SK-N-SH (cell line): ENCODE measurements at regions not wholly inside any gene's neighbourhood (a gene's known extent, or its start where the extent isn't known, plus 50 kb on each side); places are given as distances from the start of the nearest gene placed in this dataset.
A peak's percentile ranks its signal among the peaks of the same experiment; 100 is the strongest.

Experiments
- CTCF ChIA-PET: fragments of 300-600, 350-600 bp; formaldehyde crosslinking; extraction: SDS; loops from one replicate; lab custom pipeline; 2021; lab: Yijun Ruan, JAX
- POLR2A ChIA-PET: fragments of 350-600 bp; sonication (Branson Sonifier 250); formaldehyde crosslinking; extraction: SDS; loops from one replicate; lab custom pipeline; 2020; ENCODE audit warnings: antibody characterized with exemption, inconsistent platforms; lab: Yijun Ruan, JAX
- DNase-seq: peaks from one replicate; pipeline ENCODE4 v3.0.0; 2012
- H2AFZ ChIP-seq: fragments of 200-600 bp; sonication (generic); 2 replicates; pipeline ENCODE4 v1.8.1; 2016; ENCODE audit warnings: antibody characterized with exemption, mild to moderate bottlenecking, low read depth
- H3F3A ChIP-seq: fragments of 200-600 bp; sonication (generic); replicated peaks from 2 replicates; pipeline ENCODE3; 2016; ENCODE audit warnings: antibody characterized with exemption, mild to moderate bottlenecking; ENCODE audit not compliant: insufficient read depth
- H3K27ac ChIP-seq, 2 experiments: fragments of 200-500 bp in 1 of 2; fragments of 200-600 bp in 1 of 2; sonication (Bioruptor generic) in 1 of 2; sonication (generic), shearing (Covaris generic) in 1 of 2; 2 replicates each; pipeline versions ENCODE4 v1.5.1 to v1.6.1; 2014 to 2016; ENCODE audit warnings: low read depth in 2 of 2, inconsistent platforms in 1 of 2, low read length in 1 of 2, mild to moderate bottlenecking in 1 of 2, mixed read lengths in 1 of 2
- H3K27me3 ChIP-seq: fragments of 200-600 bp; sonication (generic), shearing (Covaris generic); 2 replicates; pipeline ENCODE4 v1.6.1; 2016; ENCODE audit warnings: mixed run types; ENCODE audit not compliant: insufficient read depth
- H3K36me3 ChIP-seq, 2 experiments: fragments of 200-500 bp in 1 of 2; fragments of 200-600 bp in 1 of 2; sonication (Bioruptor generic) in 1 of 2; sonication (generic) in 1 of 2; replicated peaks in 1 of 2; 2 replicates each; pipeline versions ENCODE3 to v1.5.1; 2014 to 2016; ENCODE audit warnings: low read length in 1 of 2, mild to moderate bottlenecking in 1 of 2; ENCODE audit not compliant: insufficient read depth in 2 of 2, control insufficient read depth in 1 of 2
- H3K4me1 ChIP-seq, 2 experiments: fragments of 200-500 bp in 1 of 2; fragments of 200-600 bp in 1 of 2; sonication (Bioruptor generic) in 1 of 2; sonication (generic), shearing (Covaris generic) in 1 of 2; 2 replicates each; pipeline versions ENCODE4 v1.5.1 to v1.6.1; 2014 to 2016; ENCODE audit warnings: low read depth in 1 of 2, low read length in 1 of 2, mixed run types in 1 of 2; ENCODE audit not compliant: insufficient read depth in 2 of 2, control insufficient read depth in 1 of 2
- H3K4me2 ChIP-seq: fragments of 200-600 bp; sonication (generic), shearing (Covaris generic); 2 replicates; pipeline ENCODE4 v1.6.1; 2017; ENCODE audit warnings: mixed run types
- H3K4me3 ChIP-seq, 2 experiments: fragments of 200-500 bp in 1 of 2; fragments of 200-600 bp in 1 of 2; sonication (Bioruptor generic) in 1 of 2; sonication (generic), shearing (Covaris generic) in 1 of 2; 2 replicates each; pipeline versions ENCODE4 v1.5.1 to v1.8.1; 2014 to 2016; ENCODE audit warnings: low read depth in 2 of 2, inconsistent platforms in 1 of 2, low read length in 1 of 2, mild to moderate bottlenecking in 1 of 2, mixed read lengths in 1 of 2, moderate library complexity in 1 of 2
- H3K79me2 ChIP-seq: fragments of 200-600 bp; sonication (generic); 2 replicates; pipeline ENCODE4 v1.8.1; 2017; ENCODE audit warnings: mild to moderate bottlenecking; ENCODE audit not compliant: insufficient read depth
- H3K9ac ChIP-seq: fragments of 200-600 bp; sonication (generic); 2 replicates; pipeline ENCODE4 v1.6.1; 2017; ENCODE audit warnings: mixed run types
- H3K9me2 ChIP-seq: fragments of 200-600 bp; sonication (generic); 2 replicates; pipeline ENCODE4 v1.6.1; 2017; ENCODE audit warnings: mixed run types
- H3K9me3 ChIP-seq: fragments of 200-600 bp; sonication (generic); 2 replicates; pipeline ENCODE4 v1.6.1; 2017; ENCODE audit warnings: mixed run types, mild to moderate bottlenecking, moderate library complexity
- H4K20me1 ChIP-seq: fragments of 200-600 bp; sonication (generic); 2 replicates; pipeline ENCODE4 v1.6.1; 2017; ENCODE audit warnings: mild to moderate bottlenecking, mixed run types; ENCODE audit not compliant: insufficient read depth
- ELF1 ChIP-seq: IDR thresholded peaks from 2 replicates; pipeline ENCODE4 v1.4.0; 2012
- FOXJ3 ChIP-seq: sonication (generic); formaldehyde crosslinking; IDR thresholded peaks from 2 replicates; pipeline ENCODE4 v1.5.1; 2020; ENCODE audit warnings: mild to moderate bottlenecking, missing genetic modification reagents
- GATA2 ChIP-seq: sonication (generic); formaldehyde crosslinking; IDR thresholded peaks from 2 replicates; pipeline ENCODE4 v1.5.0; 2020; ENCODE audit warnings: mild to moderate bottlenecking, missing genetic modification reagents
- MXI1 ChIP-seq: IDR thresholded peaks from 2 replicates; pipeline ENCODE4 v1.6.1; 2012; ENCODE audit warnings: mild to moderate bottlenecking, low read depth, low read length, improper control_type of control experiment
- RCOR1 ChIP-seq: fragments of 150-350 bp; IDR thresholded peaks from 2 replicates; pipeline ENCODE4 v1.6.1; 2017; ENCODE audit warnings: antibody characterized with exemption, low read length
- SIN3A ChIP-seq: IDR thresholded peaks from 2 replicates; pipeline ENCODE4 v1.6.1; 2012; ENCODE audit warnings: low read depth, mild to moderate bottlenecking, low read length, moderate library complexity, borderline replicate concordance
- SMC3 ChIP-seq: IDR thresholded peaks from 2 replicates; pipeline ENCODE4 v1.6.1; 2012; ENCODE audit warnings: low read depth, low read length, improper control_type of control experiment
- TCF12 ChIP-seq: IDR thresholded peaks from 2 replicates; pipeline ENCODE4 v1.4.0; 2012
- TEAD4 ChIP-seq: IDR thresholded peaks from 2 replicates; pipeline ENCODE4 v1.4.0; 2012; ENCODE audit warnings: mild to moderate bottlenecking, borderline replicate concordance; ENCODE audit not compliant: insufficient read depth
- YY1 ChIP-seq: IDR thresholded peaks from 2 replicates; pipeline ENCODE4 v1.4.0; 2012; ENCODE audit warnings: low read depth, mild to moderate bottlenecking
- WGBS: methylation state at CpG from one replicate; pipeline ENCODE4 v1.1.6; 2017; ENCODE audit warnings: low lambda C conversion rate; 5-methylcytosine and 5-hydroxymethylcytosine counted together
- TF ChIP-seq, protein P1 (sequence below): fragments of 150-350 bp; IDR thresholded peaks from 2 replicates; pipeline ENCODE4 v1.6.1; 2017; ENCODE audit warnings: antibody characterized with exemption, low read length, low read depth, borderline replicate concordance
- TF ChIP-seq, protein P2 (sequence below): IDR thresholded peaks from 2 replicates; pipeline ENCODE4 v1.6.1; 2012; ENCODE audit warnings: mild to moderate bottlenecking, low read depth, low read length, moderate library complexity

DNA sequence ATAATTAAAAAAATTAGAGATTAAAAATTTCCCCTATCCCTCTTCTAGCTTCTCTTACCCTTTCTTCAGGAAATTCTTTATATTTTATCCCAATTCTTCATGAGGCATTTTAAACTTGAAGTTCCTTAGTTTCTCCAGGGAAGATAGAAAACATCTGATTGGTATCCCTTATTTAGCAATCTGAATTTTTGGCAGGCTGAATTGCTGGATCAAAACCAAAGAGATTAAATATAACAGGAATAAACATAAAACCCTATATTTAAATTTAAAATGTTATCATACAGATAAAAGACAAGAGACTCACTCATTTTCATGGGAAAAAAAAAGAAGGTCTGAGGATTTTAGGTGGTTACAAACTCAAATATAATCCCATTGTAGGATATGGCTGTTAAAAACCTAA, 204.2 kb downstream of the CHRM3 start:
- Histone ChIP-seq H3K27me3 (no peaks in the 10 kb centered on the region), H3K9me3 (no peaks in the 10 kb centered on the region), H3K4me2 (no peak overlapping the region), H3K4me1 (peaks cover 0 to 14% of the 10 kb centered on the region in 2 experiments; a peak in 2 of 4 replicates), H3K9ac (no peak overlapping the region), H3K36me3 (peaks cover 0 to 3% of the 10 kb centered on the region in 2 experiments), H3K79me2 (no peaks in the 10 kb centered on the region), H4K20me1 (no peaks in the 10 kb centered on the region), H3F3A (no peaks in the 10 kb centered on the region), H3K9me2 (no peaks in the 10 kb centered on the region), H2AFZ (no peak overlapping the region), H3K4me3 (no peak overlapping the region), H3K27ac (no peak overlapping the region)
- TF ChIP-seq FOXJ3 (CRISPR knock-in tag), result no peak
- no peak for TF ChIP-seq YY1
- no peak for TF ChIP-seq TEAD4
- TF ChIP-seq, protein P1, sequence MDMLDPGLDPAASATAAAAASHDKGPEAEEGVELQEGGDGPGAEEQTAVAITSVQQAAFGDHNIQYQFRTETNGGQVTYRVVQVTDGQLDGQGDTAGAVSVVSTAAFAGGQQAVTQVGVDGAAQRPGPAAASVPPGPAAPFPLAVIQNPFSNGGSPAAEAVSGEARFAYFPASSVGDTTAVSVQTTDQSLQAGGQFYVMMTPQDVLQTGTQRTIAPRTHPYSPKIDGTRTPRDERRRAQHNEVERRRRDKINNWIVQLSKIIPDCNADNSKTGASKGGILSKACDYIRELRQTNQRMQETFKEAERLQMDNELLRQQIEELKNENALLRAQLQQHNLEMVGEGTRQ, result no peak
- TF ChIP-seq ELF1, result no peak
- TF ChIP-seq, protein P2, sequence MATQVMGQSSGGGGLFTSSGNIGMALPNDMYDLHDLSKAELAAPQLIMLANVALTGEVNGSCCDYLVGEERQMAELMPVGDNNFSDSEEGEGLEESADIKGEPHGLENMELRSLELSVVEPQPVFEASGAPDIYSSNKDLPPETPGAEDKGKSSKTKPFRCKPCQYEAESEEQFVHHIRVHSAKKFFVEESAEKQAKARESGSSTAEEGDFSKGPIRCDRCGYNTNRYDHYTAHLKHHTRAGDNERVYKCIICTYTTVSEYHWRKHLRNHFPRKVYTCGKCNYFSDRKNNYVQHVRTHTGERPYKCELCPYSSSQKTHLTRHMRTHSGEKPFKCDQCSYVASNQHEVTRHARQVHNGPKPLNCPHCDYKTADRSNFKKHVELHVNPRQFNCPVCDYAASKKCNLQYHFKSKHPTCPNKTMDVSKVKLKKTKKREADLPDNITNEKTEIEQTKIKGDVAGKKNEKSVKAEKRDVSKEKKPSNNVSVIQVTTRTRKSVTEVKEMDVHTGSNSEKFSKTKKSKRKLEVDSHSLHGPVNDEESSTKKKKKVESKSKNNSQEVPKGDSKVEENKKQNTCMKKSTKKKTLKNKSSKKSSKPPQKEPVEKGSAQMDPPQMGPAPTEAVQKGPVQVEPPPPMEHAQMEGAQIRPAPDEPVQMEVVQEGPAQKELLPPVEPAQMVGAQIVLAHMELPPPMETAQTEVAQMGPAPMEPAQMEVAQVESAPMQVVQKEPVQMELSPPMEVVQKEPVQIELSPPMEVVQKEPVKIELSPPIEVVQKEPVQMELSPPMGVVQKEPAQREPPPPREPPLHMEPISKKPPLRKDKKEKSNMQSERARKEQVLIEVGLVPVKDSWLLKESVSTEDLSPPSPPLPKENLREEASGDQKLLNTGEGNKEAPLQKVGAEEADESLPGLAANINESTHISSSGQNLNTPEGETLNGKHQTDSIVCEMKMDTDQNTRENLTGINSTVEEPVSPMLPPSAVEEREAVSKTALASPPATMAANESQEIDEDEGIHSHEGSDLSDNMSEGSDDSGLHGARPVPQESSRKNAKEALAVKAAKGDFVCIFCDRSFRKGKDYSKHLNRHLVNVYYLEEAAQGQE, result no peak
- TF ChIP-seq SIN3A, result no peak
- TF ChIP-seq SMC3, result no peak
- TF ChIP-seq TCF12, result no peak
- ChIA-PET CTCF (interaction anchor here (0.6 kb wide), 1 partner anchor 9 kb away, joined by 3 read pairs; no protein-coding TSS in a partner anchor), POLR2A (no interaction called here)
- DNase-seq, result no peak

DNA sequence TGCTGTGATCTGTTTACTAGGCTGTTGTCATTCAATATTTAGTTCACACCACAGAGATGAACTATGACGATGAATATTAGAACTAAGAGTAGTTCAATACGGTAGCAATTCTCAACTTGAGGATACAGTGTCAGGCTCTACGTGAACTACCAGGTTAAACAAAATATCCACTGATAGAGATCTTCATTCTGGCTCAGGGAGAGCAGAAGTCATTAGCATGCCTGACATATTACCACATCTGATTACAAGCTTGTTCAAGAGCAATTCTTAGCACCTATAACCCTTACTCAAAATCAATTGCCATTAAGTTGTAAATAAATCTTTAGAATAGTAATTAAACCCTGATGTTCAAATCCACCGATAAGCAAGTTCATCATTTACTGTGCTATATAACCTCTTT, 207.2 kb downstream of the CHRM3 start:
- H3K27me3 ChIP-seq, result no peaks in the 10 kb centered on the region
- TF ChIP-seq MXI1, result no peak
- peak; percentile 60 for TF ChIP-seq GATA2
- 0 out of 2 replicates have a peak, but pooled peaks have one; percentile 29 for TF ChIP-seq RCOR1
- H4K20me1 ChIP-seq, result no peaks in the 10 kb centered on the region
- no peak for DNase-seq
- peaks cover 0 to 11% of the 10 kb centered on the region in 2 experiments; a peak in 2 of 4 replicates for H3K4me1 ChIP-seq
- H3K4me2 ChIP-seq, result no peak overlapping the region
- peak overlapping the region in 1 of 2 experiments; percentile 62; a peak in 2 of 4 replicates for H3K27ac ChIP-seq
- H2AFZ ChIP-seq, result no peak overlapping the region
- ChIA-PET POLR2A (no interaction called here), CTCF (interaction anchor here (1.0 to 1.6 kb wide), 4 partner anchors 9 to 35 kb away, joined by 3 read pairs; no protein-coding TSS in a partner anchor)
- H3K9ac ChIP-seq, result no peak overlapping the region
- H3K9me3 ChIP-seq, result no peaks in the 10 kb centered on the region
- no peaks in the 10 kb centered on the region for H3K9me2 ChIP-seq
- H3K79me2 ChIP-seq, result no peaks in the 10 kb centered on the region
- H3K36me3 ChIP-seq, result no peaks in the 10 kb centered on the region
- H3F3A ChIP-seq, result no peaks in the 10 kb centered on the region
- no peak overlapping the region for H3K4me3 ChIP-seq
- WGBS, result 56% methylated on average over 4 of the region's 4 CpGs
